ENCODE measurements at regions not wholly inside any gene's neighbourhood (a gene's known extent, or its start where the extent isn't known, plus 50 kb on each side); places are given as distances from the start of the nearest gene placed in this dataset.

DNA sequence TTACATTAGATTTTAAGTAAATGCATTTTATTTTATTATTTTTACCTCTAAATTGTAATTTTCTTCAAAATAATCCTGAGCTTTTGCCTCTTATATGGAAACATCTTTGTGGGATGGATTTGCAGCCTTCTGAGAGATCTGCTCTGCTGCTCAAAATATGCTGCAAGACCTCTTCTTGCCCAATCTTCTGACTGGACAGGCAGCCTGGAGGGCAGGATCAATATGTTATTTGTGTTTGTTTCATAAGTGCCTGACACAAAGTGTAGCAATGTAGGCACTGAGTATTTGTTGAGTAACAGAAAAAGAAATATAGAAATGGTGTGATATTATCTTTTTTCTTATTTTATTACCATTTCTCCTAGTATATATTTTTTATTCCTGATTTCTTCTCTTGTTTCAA lies 1106.9 kb downstream of the TMTC2 start:
- TF ChIP-seq, protein P1, sequence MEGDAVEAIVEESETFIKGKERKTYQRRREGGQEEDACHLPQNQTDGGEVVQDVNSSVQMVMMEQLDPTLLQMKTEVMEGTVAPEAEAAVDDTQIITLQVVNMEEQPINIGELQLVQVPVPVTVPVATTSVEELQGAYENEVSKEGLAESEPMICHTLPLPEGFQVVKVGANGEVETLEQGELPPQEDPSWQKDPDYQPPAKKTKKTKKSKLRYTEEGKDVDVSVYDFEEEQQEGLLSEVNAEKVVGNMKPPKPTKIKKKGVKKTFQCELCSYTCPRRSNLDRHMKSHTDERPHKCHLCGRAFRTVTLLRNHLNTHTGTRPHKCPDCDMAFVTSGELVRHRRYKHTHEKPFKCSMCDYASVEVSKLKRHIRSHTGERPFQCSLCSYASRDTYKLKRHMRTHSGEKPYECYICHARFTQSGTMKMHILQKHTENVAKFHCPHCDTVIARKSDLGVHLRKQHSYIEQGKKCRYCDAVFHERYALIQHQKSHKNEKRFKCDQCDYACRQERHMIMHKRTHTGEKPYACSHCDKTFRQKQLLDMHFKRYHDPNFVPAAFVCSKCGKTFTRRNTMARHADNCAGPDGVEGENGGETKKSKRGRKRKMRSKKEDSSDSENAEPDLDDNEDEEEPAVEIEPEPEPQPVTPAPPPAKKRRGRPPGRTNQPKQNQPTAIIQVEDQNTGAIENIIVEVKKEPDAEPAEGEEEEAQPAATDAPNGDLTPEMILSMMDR (IDR thresholded peaks at IDR 0.05; ENCODE audit: low read depth, low read length, missing input control): no peak
- TF ChIP-seq TAF1 (conservative IDR thresholded peaks at IDR 0.05) (no peak), RAD21 (IDR thresholded peaks at IDR 0.05) (peak in 1 of 2 donors; percentile 21), EGR1 (IDR thresholded peaks at IDR 0.05; ENCODE audit: low read depth in 2 of 2) (no peak), GABPA (IDR thresholded peaks at IDR 0.05 in 1 of 2, conservative IDR thresholded peaks at IDR 0.05 in 1 of 2) (no peak), MAX (IDR thresholded peaks at IDR 0.05) (no peak), ZBTB33 (IDR thresholded peaks at IDR 0.05) (no peak), YY1 (IDR thresholded peaks at IDR 0.05) (peak; percentile 22), SP1 (IDR thresholded peaks at IDR 0.05) (no peak), JUND (IDR thresholded peaks at IDR 0.05) (peak in 1 of 2 donors; percentile 48), RXRA (IDR thresholded peaks at IDR 0.05) (peak in 1 of 2 donors; percentile 46)
- TF ChIP-seq, protein P2, sequence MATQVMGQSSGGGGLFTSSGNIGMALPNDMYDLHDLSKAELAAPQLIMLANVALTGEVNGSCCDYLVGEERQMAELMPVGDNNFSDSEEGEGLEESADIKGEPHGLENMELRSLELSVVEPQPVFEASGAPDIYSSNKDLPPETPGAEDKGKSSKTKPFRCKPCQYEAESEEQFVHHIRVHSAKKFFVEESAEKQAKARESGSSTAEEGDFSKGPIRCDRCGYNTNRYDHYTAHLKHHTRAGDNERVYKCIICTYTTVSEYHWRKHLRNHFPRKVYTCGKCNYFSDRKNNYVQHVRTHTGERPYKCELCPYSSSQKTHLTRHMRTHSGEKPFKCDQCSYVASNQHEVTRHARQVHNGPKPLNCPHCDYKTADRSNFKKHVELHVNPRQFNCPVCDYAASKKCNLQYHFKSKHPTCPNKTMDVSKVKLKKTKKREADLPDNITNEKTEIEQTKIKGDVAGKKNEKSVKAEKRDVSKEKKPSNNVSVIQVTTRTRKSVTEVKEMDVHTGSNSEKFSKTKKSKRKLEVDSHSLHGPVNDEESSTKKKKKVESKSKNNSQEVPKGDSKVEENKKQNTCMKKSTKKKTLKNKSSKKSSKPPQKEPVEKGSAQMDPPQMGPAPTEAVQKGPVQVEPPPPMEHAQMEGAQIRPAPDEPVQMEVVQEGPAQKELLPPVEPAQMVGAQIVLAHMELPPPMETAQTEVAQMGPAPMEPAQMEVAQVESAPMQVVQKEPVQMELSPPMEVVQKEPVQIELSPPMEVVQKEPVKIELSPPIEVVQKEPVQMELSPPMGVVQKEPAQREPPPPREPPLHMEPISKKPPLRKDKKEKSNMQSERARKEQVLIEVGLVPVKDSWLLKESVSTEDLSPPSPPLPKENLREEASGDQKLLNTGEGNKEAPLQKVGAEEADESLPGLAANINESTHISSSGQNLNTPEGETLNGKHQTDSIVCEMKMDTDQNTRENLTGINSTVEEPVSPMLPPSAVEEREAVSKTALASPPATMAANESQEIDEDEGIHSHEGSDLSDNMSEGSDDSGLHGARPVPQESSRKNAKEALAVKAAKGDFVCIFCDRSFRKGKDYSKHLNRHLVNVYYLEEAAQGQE (IDR thresholded peaks at IDR 0.05): no peak
- TF ChIP-seq, protein P3, sequence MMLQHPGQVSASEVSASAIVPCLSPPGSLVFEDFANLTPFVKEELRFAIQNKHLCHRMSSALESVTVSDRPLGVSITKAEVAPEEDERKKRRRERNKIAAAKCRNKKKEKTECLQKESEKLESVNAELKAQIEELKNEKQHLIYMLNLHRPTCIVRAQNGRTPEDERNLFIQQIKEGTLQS (IDR thresholded peaks at IDR 0.05): no peak
